ENCODE measurements at regions not wholly inside any gene's neighbourhood (a gene's known extent, or its start where the extent isn't known, plus 50 kb on each side); places are given as distances from the start of the nearest gene placed in this dataset.

DNA sequence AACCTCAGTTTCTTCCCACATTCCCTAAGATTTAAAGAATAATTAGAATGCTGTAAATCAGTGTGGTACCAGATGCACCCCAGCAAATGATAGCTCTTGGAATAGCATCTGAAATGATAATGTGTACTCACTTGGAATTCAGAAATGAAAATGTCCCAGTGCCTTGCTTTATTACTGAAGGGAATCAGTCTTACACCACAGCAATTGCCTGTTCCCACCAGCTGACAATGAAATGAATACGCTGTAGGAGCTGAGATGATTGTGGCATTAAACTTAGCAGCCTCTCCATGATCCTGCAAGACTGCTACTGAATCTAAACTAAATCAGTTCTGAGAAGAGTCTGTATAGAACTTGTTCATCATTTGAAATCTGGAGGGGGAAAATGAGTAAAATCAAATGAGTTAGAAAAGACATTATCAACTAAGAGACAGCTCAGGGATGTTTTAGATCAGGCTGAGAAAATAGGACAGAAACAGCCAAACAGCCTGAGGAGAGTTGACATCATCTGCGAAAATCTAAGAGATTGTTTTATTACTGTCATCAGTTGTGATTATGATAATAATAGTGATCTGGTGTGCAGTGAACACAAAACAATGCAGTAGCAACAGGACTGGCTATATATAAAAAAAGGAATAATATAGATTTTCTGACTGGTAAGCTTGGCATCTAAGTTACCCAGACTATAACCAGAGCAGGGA lies 108.6 kb upstream of the SLC13A1 start (continued):
- no peak for TF ChIP-seq KAT7 (CRISPR knock-in tag; IDR thresholded peaks at IDR 0.05; ENCODE audit: borderline replicate concordance)

DNA sequence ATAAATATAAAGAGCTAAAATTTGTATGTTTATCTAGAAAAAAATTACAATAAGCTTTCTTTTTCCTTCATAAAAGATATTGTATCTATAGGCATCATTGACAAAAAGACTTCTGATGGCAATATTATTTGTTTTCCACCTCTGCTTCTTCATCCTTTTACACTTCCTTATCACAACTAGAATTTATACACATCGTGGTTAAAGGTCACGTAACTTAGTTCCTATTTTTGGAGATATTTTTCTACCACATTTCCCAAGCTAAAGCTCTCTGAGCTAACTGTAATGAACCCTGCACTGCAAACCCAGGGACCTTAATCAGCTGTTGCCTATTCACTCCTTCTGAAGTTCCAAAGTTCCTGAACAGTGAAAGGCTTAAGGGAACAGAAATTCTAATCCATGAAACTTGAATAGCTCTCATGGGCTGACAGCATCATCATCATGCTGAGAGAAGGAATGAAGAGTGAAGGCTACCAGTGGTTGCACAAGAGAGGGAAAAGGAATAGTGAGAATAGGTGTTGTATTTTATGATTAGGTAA lies 106.1 kb upstream of the SLC13A1 start:
- DNase-seq (ENCODE audit: extremely low read depth in 1 of 4, low spot score in 3 of 4) = no peak
- H3K4me1 ChIP-seq (replicated peaks in 1 of 2; ENCODE audit: control insufficient read depth in 2 of 2, insufficient read depth in 2 of 2, low read length in 2 of 2) = no peaks in the 10 kb centered on the region
- intact Hi-C loops (cut with micrococcal nuclease) = no loop called here
- H3K4me2 ChIP-seq (ENCODE audit: insufficient read depth, low read length) = no peak overlapping the region
- CTCF ChIA-PET (ENCODE audit: low intra/inter-chr PET ratio) = no interaction called here
- no peaks in the 10 kb centered on the region for H3K36me3 ChIP-seq (ENCODE audit: control insufficient read depth, insufficient read depth, low read length)
- no peaks in the 10 kb centered on the region for H3K79me2 ChIP-seq (ENCODE audit: control insufficient read depth, insufficient read depth, low read length)
- in situ Hi-C loops (cut with MboI) = no loop called here
- WGBS (ENCODE audit: insufficient coverage, low coverage, missing lambda C conversion rate) = 0% methylated on average over 2 of the region's 2 CpGs
- POLR2A ChIA-PET = no interaction called here
- no peaks in the 10 kb centered on the region for H4K20me1 ChIP-seq (replicated peaks; ENCODE audit: control insufficient read depth, insufficient read depth, low read length)
- no TSS peak for BruUV-seq (replicated peaks)
- no peaks in the 10 kb centered on the region for H3K27me3 ChIP-seq (ENCODE audit: control insufficient read depth in 2 of 2, insufficient read depth in 2 of 2, low read length in 2 of 2)
- H3K4me3 ChIP-seq = no peak overlapping the region
- H3K27ac ChIP-seq (ENCODE audit: extremely low read depth, low read depth, low read length) = no peak overlapping the region
- no peak overlapping the region for H3K9ac ChIP-seq (ENCODE audit: insufficient read depth in 1 of 2, low read depth in 2 of 2, low read length in 2 of 2)
- H2AFZ ChIP-seq (ENCODE audit: low read depth, low read length) = no peak overlapping the region
- H3K9me1 ChIP-seq (ENCODE audit: control insufficient read depth, insufficient read depth, low read length) = no peaks in the 10 kb centered on the region
- no peaks in the 10 kb centered on the region for H3K9me3 ChIP-seq (replicated peaks; ENCODE audit: control insufficient read depth, insufficient read depth, low read depth, low read length)
- ATAC-seq = no peak
- no peak for FAIRE-seq
- no peak for TF ChIP-seq LCOR (CRISPR knock-in tag; IDR thresholded peaks at IDR 0.05)
- TF ChIP-seq, protein P1, sequence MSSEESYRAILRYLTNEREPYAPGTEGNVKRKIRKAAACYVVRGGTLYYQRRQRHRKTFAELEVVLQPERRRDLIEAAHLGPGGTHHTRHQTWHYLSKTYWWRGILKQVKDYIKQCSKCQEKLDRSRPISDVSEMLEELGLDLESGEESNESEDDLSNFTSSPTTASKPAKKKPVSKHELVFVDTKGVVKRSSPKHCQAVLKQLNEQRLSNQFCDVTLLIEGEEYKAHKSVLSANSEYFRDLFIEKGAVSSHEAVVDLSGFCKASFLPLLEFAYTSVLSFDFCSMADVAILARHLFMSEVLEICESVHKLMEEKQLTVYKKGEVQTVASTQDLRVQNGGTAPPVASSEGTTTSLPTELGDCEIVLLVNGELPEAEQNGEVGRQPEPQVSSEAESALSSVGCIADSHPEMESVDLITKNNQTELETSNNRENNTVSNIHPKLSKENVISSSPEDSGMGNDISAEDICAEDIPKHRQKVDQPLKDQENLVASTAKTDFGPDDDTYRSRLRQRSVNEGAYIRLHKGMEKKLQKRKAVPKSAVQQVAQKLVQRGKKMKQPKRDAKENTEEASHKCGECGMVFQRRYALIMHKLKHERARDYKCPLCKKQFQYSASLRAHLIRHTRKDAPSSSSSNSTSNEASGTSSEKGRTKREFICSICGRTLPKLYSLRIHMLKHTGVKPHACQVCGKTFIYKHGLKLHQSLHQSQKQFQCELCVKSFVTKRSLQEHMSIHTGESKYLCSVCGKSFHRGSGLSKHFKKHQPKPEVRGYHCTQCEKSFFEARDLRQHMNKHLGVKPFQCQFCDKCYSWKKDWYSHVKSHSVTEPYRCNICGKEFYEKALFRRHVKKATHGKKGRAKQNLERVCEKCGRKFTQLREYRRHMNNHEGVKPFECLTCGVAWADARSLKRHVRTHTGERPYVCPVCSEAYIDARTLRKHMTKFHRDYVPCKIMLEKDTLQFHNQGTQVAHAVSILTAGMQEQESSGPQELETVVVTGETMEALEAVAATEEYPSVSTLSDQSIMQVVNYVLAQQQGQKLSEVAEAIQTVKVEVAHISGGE (CRISPR knock-in tag; IDR thresholded peaks at IDR 0.05) = no peak
- TF ChIP-seq DDX20 (tag; IDR thresholded peaks at IDR 0.05; ENCODE audit: low read depth) = no peak
- TF ChIP-seq CC2D1A (IDR thresholded peaks at IDR 0.05) = no peak
- TF ChIP-seq, protein P2, sequence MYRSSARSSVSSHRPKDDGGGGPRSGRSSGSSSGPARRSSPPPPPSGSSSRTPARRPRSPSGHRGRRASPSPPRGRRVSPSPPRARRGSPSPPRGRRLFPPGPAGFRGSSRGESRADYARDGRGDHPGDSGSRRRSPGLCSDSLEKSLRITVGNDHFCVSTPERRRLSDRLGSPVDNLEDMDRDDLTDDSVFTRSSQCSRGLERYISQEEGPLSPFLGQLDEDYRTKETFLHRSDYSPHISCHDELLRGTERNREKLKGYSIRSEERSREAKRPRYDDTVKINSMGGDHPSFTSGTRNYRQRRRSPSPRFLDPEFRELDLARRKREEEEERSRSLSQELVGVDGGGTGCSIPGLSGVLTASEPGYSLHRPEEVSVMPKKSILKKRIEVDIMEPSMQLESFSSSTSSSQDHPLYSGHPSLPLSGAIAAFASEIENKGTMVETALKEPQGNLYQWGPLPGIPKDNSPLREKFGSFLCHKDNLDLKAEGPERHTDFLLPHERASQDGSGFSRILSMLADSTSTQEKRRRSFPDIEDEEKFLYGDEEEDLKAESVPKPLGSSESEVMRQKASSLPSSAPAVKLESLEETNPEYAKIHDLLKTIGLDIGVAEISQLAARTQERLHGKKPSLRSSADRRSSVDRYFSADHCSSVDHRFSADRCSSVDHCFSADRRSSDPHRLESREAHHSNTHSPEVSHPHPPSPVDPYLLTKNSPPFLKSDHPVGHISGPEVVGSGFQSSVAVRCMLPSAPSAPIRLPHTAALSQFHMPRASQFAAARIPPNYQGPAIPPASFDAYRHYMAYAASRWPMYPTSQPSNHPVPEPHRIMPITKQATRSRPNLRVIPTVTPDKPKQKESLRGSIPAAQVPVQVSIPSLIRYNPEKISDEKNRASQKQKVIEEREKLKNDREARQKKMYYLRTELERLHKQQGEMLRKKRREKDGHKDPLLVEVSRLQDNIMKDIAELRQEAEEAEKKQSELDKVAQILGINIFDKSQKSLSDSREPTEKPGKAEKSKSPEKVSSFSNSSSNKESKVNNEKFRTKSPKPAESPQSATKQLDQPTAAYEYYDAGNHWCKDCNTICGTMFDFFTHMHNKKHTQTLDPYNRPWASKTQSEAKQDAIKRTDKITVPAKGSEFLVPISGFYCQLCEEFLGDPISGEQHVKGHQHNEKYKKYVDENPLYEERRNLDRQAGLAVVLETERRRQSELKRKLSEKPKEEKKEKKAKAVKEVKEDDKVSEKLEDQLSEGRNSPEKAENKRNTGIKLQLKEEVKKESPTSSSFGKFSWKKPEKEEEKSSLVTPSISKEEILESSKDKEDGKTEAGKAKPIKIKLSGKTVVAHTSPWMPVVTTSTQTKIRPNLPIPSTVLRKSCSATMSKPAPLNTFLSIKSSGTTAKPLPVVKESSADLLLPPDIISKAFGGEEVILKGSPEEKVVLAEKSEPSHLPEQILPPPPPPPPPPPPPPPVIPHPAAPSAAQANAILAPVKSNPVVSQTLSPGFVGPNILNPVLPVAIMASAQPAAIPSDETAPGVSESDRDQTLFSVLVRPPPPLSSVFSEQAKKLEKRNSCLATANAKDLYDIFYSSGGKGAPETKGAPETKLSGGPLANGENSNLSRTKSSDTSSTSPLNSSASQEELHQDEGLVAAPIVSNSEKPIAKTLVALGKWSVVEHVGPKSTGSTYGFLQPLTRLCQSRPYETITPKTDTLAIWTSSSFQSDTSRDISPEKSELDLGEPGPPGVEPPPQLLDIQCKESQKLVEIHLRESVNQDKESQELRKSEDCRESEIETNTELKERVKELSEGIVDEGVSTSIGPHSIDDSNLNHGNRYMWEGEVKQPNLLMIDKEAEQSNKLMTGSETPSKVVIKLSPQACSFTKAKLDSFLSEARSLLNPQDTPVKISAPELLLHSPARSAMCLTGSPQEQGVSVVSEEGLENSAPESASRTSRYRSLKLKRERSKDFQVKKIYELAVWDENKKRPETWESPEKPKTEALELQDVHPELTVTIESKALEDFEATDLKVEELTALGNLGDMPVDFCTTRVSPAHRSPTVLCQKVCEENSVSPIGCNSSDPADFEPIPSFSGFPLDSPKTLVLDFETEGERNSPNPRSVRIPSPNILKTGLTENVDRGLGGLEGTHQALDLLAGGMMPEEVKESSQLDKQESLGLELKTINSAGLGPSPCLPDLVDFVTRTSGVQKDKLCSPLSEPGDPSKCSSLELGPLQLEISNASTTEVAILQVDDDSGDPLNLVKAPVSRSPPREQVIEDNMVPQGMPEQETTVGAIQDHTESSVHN (IDR thresholded peaks at IDR 0.05; ENCODE audit: borderline replicate concordance in 1 of 2, low read depth in 1 of 2) = no peak
- TF ChIP-seq RCOR1 (IDR thresholded peaks at IDR 0.05; ENCODE audit: borderline replicate concordance in 1 of 2, low read depth in 2 of 2, low read length in 2 of 2) = no peak
